HEK293T (cell line): ENCODE measurements at regions not wholly inside any gene's neighbourhood (a gene's known extent, or its start where the extent isn't known, plus 50 kb on each side); places are given as distances from the start of the nearest gene placed in this dataset.

Experiments used
- CTCF ChIA-PET: fragments of 350-600 bp; formaldehyde crosslinking; extraction: SDS; loops from one replicate; lab custom pipeline; 2021; ENCODE audit warnings: antibody characterized with exemption, inconsistent platforms; lab: Yijun Ruan, JAX
- POLR2A ChIA-PET: fragments of 350-600 bp; formaldehyde crosslinking; extraction: SDS; loops from one replicate; lab custom pipeline; 2020; ENCODE audit warnings: antibody characterized with exemption, inconsistent platforms; lab: Yijun Ruan, JAX
- DNase-seq: peaks from one replicate; pipeline ENCODE4 v3.0.0; 2012; ENCODE audit warnings: mixed read lengths; ENCODE audit errors: extremely low spot score
- ARNT ChIP-seq: fragments of 450-650 bp; IDR thresholded peaks from 2 replicates; pipeline ENCODE4 v1.6.1; 2017; ENCODE audit warnings: mild to moderate bottlenecking
- BHLHE40 ChIP-seq: fragments of 450-650 bp; IDR thresholded peaks from 2 replicates; pipeline ENCODE4 v1.6.1; 2016; ENCODE audit warnings: mild to moderate bottlenecking, moderate library complexity, borderline replicate concordance
- CTBP1 ChIP-seq: fragments of 450-650 bp; IDR thresholded peaks from 2 replicates; pipeline ENCODE4 v1.6.1; 2016; ENCODE audit warnings: borderline replicate concordance
- ELF4 ChIP-seq: fragments of 450-650 bp; IDR thresholded peaks from 2 replicates; pipeline ENCODE4 v1.6.1; 2017; ENCODE audit warnings: antibody characterized with exemption
- FOXA1 ChIP-seq: fragments of 450-650 bp; IDR thresholded peaks from 2 replicates; pipeline ENCODE4 v1.6.1; 2016; ENCODE audit warnings: mild to moderate bottlenecking
- FOXK2 ChIP-seq: fragments of 450-650 bp; IDR thresholded peaks from 2 replicates; pipeline ENCODE4 v1.6.1; 2016; ENCODE audit warnings: mild to moderate bottlenecking
- FOXM1 ChIP-seq: fragments of 450-650 bp; IDR thresholded peaks from 2 replicates; pipeline ENCODE4 v1.6.1; 2017; ENCODE audit warnings: mild to moderate bottlenecking, borderline replicate concordance
- HDGF ChIP-seq: fragments of 450-650 bp; IDR thresholded peaks from 2 replicates; pipeline ENCODE4 v1.6.1; 2017; ENCODE audit warnings: antibody characterized with exemption, borderline replicate concordance
- L3MBTL2 ChIP-seq: fragments of 450-650 bp; conservative IDR thresholded peaks from 2 replicates; pipeline ENCODE4 v1.6.1; 2016; ENCODE audit warnings: mild to moderate bottlenecking
- LEF1 ChIP-seq: fragments of 450-650 bp; IDR thresholded peaks from 2 replicates; pipeline ENCODE4 v1.6.1; 2017; ENCODE audit warnings: mild to moderate bottlenecking, borderline replicate concordance
- NFRKB ChIP-seq: fragments of 450-650 bp; IDR thresholded peaks from 2 replicates; pipeline ENCODE4 v1.6.1; 2016; ENCODE audit warnings: mild to moderate bottlenecking, moderate library complexity
- PKNOX1 ChIP-seq: fragments of 450-650 bp; IDR thresholded peaks from 2 replicates; pipeline ENCODE4 v1.6.1; 2016
- SP1 ChIP-seq: fragments of 450-650 bp; IDR thresholded peaks from 2 replicates; pipeline ENCODE4 v1.6.1; 2017
- SUZ12 ChIP-seq: fragments of 450-650 bp; IDR thresholded peaks from 2 replicates; pipeline ENCODE4 v1.6.1; 2016; ENCODE audit warnings: mild to moderate bottlenecking
- TARDBP ChIP-seq: fragments of 450-650 bp; IDR thresholded peaks from 2 replicates; pipeline ENCODE4 v1.6.1; 2016
- ZNF384 ChIP-seq: fragments of 450-650 bp; IDR thresholded peaks from 2 replicates; pipeline ENCODE4 v1.6.1; 2016

DNA sequence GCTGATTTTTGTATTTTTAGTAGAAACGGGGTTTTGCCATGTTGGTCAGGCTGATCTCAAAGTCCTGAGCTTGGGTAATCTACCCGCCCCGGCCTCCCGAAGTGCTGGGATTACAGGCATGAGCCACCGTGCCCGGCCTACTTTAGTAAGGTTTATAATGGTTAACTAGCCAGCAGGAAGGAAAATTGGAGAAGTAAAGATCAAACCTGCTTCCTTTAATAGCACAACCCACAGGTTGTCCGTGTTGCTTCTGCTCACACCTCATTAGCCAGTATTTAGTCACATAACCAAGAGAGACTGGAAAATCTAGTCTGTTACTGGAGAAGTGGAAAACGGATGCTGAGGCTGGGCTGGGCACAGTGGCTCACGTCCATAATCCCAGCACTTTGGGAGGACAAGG, 51.9 kb upstream of the TBL1XR1 start:
- ChIA-PET POLR2A (no interaction called here), CTCF (no interaction called here)
- DNase-seq: no peak
- TF ChIP-seq FOXM1: no peak
- TF ChIP-seq SUZ12: no peak
- TF ChIP-seq CTBP1: no peak
- no peak for TF ChIP-seq FOXA1
- TF ChIP-seq ARNT: no peak
- no peak for TF ChIP-seq L3MBTL2
- TF ChIP-seq TARDBP: no peak
- no peak for TF ChIP-seq HDGF
- TF ChIP-seq FOXK2: no peak
- no peak for TF ChIP-seq PKNOX1
- no peak for TF ChIP-seq ZNF384
- TF ChIP-seq LEF1: no peak
- no peak for TF ChIP-seq ELF4
- TF ChIP-seq SP1: no peak
- no peak for TF ChIP-seq NFRKB
- TF ChIP-seq BHLHE40: no peak

- DNase-seq: no peak
- POLR2A ChIA-PET: no interaction called here
- CTCF ChIA-PET: interaction anchor here (0.8 kb wide), 1 partner anchor 200 kb away, joined by 3 read pairs; no protein-coding TSS in a partner anchor
- no peak for TF ChIP-seq TARDBP
- TF ChIP-seq L3MBTL2: no peak
- TF ChIP-seq FOXM1: no peak
- no peak for TF ChIP-seq ZNF384
- TF ChIP-seq NFRKB: no peak
- TF ChIP-seq SP1: no peak
- no peak for TF ChIP-seq FOXA1
- TF ChIP-seq FOXK2: no peak
- TF ChIP-seq HDGF: no peak
- no peak for TF ChIP-seq LEF1
- no peak for TF ChIP-seq ARNT
- no peak for TF ChIP-seq CTBP1
- TF ChIP-seq PKNOX1: no peak
- no peak for TF ChIP-seq SUZ12
- no peak for TF ChIP-seq BHLHE40
- no peak for TF ChIP-seq ELF4
These were observed 52.9 kb upstream of the TBL1XR1 start for GRCh38 chr3:177250151-177250550.

DNA sequence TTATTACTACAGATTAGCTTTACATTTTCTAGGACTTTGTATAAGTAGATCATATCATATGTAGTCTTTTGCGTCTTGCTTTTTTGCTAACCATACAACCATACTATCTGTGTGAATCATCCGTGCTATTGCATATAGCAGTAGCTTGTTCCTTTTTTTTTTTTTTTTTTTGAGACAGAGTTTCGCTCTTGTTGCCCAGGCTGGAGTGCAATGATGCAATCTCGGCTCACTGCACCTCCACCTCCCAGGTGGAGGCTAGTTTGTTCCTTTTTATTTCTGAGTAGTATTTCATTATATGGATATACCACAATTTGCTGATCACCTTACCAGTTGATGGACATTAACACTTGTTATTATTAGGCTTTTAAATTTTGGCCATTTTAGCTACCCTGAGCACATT, 54.5 kb upstream of the TBL1XR1 start:
- POLR2A ChIA-PET: no interaction called here
- no peak for DNase-seq
- CTCF ChIA-PET: no interaction called here
- TF ChIP-seq ARNT (no peak), SUZ12 (no peak), CTBP1 (no peak), FOXM1 (no peak), TARDBP (no peak)

DNA sequence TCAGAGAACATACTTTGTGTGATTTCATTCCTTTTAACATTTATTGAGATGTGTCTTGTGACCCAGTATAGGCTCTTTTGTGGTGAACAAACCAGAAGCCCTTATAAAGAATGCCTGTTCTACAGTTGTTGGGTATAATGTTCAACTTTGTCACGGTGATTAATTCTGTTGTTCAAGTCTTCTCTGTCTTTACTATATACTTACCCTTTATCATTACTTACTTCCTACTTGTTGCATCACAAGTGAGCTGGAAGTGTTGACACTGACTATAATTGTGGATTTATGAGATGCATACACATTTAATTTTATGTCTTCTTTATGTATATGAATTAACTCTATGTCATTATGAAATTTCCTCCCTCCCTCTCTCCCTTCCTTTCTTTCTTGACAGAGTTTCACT, 59.7 kb upstream of the TBL1XR1 start:
- TF ChIP-seq ZNF384: no peak
- no peak for TF ChIP-seq BHLHE40
- TF ChIP-seq SP1: no peak
- TF ChIP-seq ELF4: no peak
- no peak for TF ChIP-seq LEF1
- ChIA-PET CTCF (interaction anchor here (0.7 kb wide), 1 partner anchor 46 kb away, joined by 3 read pairs; no protein-coding TSS in a partner anchor), POLR2A (no interaction called here)

GRCh38 chr3:177257625-177258024, 60.3 kb upstream of the TBL1XR1 start:
- no peak for DNase-seq
- ChIA-PET CTCF (no interaction called here), POLR2A (no interaction called here)
- TF ChIP-seq ZNF384 (no peak), ELF4 (no peak), CTBP1 (no peak), NFRKB (no peak), FOXM1 (no peak), HDGF (no peak), SP1 (no peak), ARNT (no peak), SUZ12 (no peak), FOXA1 (no peak), FOXK2 (no peak), BHLHE40 (no peak), TARDBP (no peak), PKNOX1 (no peak), L3MBTL2 (no peak)

More for the DNA sequence above, 59.7 kb upstream of the TBL1XR1 start:
- no peak for DNase-seq

- TF ChIP-seq FOXK2: no peak
- TF ChIP-seq SP1: no peak
- TF ChIP-seq SUZ12: no peak
- TF ChIP-seq ELF4: no peak
- no peak for TF ChIP-seq ZNF384
- no peak for TF ChIP-seq TARDBP
- no peak for TF ChIP-seq ARNT
- no peak for TF ChIP-seq CTBP1
- TF ChIP-seq PKNOX1: no peak
- no peak for TF ChIP-seq BHLHE40
- TF ChIP-seq L3MBTL2: no peak
- TF ChIP-seq LEF1: no peak
- no peak for TF ChIP-seq FOXM1
- DNase-seq: no peak
- CTCF ChIA-PET: no interaction called here
- POLR2A ChIA-PET: no interaction called here
These were observed 65.1 kb upstream of the TBL1XR1 start for GRCh38 chr3:177262396-177262795.
